GM23248 (cell line): ENCODE measurements at regions not wholly inside any gene's neighbourhood (a gene's known extent, or its start where the extent isn't known, plus 50 kb on each side); places are given as distances from the start of the nearest gene placed in this dataset.

Experiments used
- DNase-seq: peaks from one replicate; pipeline ENCODE4 v3.0.0-alpha.2; 2015
- H2AFZ ChIP-seq: fragments of 200-600 bp; sonication (generic); 2 replicates; pipeline ENCODE4 v1.6.1; 2016; ENCODE audit warnings: antibody characterized with exemption
- H3F3A ChIP-seq: fragments of 200-600 bp; sonication (generic); 2 replicates; pipeline ENCODE4 v1.6.1; 2016; ENCODE audit warnings: mild to moderate bottlenecking, antibody characterized with exemption, mixed run types; ENCODE audit not compliant: insufficient read depth
- H3K27ac ChIP-seq: fragments of 200-600 bp; sonication (generic); 2 replicates; pipeline ENCODE4 v1.5.1; 2016; ENCODE audit warnings: mild to moderate bottlenecking
- H3K27me3 ChIP-seq: fragments of 200-600 bp; sonication (generic); replicated peaks from 2 replicates; pipeline ENCODE4 v1.6.1; 2016; ENCODE audit warnings: mild to moderate bottlenecking; ENCODE audit not compliant: insufficient read depth
- H3K36me3 ChIP-seq: fragments of 200-600 bp; sonication (generic); 2 replicates; pipeline ENCODE4 v1.6.1; 2016; ENCODE audit warnings: low read depth, mild to moderate bottlenecking
- H3K4me1 ChIP-seq: fragments of 200-600 bp; sonication (generic); 2 replicates; pipeline ENCODE4 v1.6.1; 2016; ENCODE audit warnings: mild to moderate bottlenecking; ENCODE audit not compliant: insufficient read depth
- H3K4me2 ChIP-seq: fragments of 200-600 bp; sonication (generic); one replicate; pipeline ENCODE4 v1.6.1; 2016; ENCODE audit warnings: mild to moderate bottlenecking; ENCODE audit not compliant: unreplicated experiment
- H3K4me3 ChIP-seq: fragments of 200-600 bp; sonication (generic); 2 replicates; pipeline ENCODE4 v1.5.1; 2016; ENCODE audit warnings: mild to moderate bottlenecking
- H3K79me2 ChIP-seq: fragments of 200-600 bp; sonication (generic); 2 replicates; pipeline ENCODE4 v1.6.1; 2016; ENCODE audit warnings: mild to moderate bottlenecking; ENCODE audit not compliant: insufficient read depth
- H3K9ac ChIP-seq: fragments of 200-600 bp; sonication (generic); 2 replicates; pipeline ENCODE4 v1.6.1; 2016; ENCODE audit warnings: mild to moderate bottlenecking
- H3K9me2 ChIP-seq: fragments of 200-600 bp; sonication (generic); 2 replicates; pipeline ENCODE4 v1.6.1; 2016; ENCODE audit warnings: mixed run types, mild to moderate bottlenecking, moderate library complexity; ENCODE audit not compliant: insufficient read depth
- H3K9me3 ChIP-seq: fragments of 200-600 bp; sonication (generic); one replicate; pipeline ENCODE4 v1.6.1; 2017; ENCODE audit warnings: low read depth
- H4K20me1 ChIP-seq: fragments of 200-600 bp; sonication (generic); 2 replicates; pipeline ENCODE4 v1.6.0; 2016; ENCODE audit not compliant: insufficient read depth
- EZH2 ChIP-seq: fragments of 200-600 bp; sonication (generic); IDR thresholded peaks from 2 replicates; pipeline ENCODE4 v1.6.1; 2018; ENCODE audit warnings: antibody characterized with exemption, mild to moderate bottlenecking; ENCODE audit not compliant: insufficient read depth, poor library complexity, severe bottlenecking
- EZH2phosphoT487 ChIP-seq: fragments of 200-600 bp; sonication (generic); IDR thresholded peaks from 2 replicates; pipeline ENCODE4 v1.6.1; 2018; ENCODE audit warnings: antibody characterized with exemption, moderate library complexity, mild to moderate bottlenecking, low read depth; ENCODE audit not compliant: insufficient read depth
- WGBS, 2 experiments: methylation state at CpG; one replicate each; pipeline ENCODE4 v1.1.6; 2015 to 2017; ENCODE audit warnings: low lambda C conversion rate in 2 of 2, low coverage in 1 of 2; ENCODE audit errors: missing lambda C conversion rate in 2 of 2; 5-methylcytosine and 5-hydroxymethylcytosine counted together
- in situ Hi-C: fragments of 300-500 bp; cut with MboI; formaldehyde crosslinking; loops from 2 replicates; pipeline ENCODE4 v1.15.0; 2020

DNA sequence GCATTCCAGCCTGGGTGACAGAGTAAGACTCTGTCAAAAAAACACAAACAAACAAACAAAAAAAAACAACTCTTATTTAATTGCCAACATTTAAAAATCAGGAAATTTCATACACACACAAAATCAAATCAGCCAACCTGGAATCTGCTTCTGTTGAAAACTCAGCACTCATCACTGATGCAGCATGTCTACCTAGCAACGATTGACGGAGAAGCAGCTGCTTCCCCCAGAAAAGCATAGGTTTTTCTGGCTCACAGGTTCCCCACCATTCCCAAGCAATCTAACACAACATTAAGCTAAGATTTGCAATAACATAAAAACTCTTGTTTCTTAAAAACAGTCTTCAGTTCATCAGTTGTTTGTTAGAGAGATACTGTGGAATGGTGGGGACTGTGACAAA, 143.6 kb downstream of the DHX15 start:
- WGBS, 2 experiments: 64 to 66% methylated on average over 2 of the region's 2 CpGs
- no peaks in the 10 kb centered on the region for H3K79me2 ChIP-seq
- H3F3A ChIP-seq: no peaks in the 10 kb centered on the region
- no peak overlapping the region for H3K4me3 ChIP-seq
- in situ Hi-C loops: no loop called here
- no peak for TF ChIP-seq EZH2
- TF ChIP-seq EZH2phosphoT487: no peak
- H3K9me3 ChIP-seq: no peaks in the 10 kb centered on the region
- no peak overlapping the region for H3K4me2 ChIP-seq
- no peaks in the 10 kb centered on the region for H3K27me3 ChIP-seq
- no peak overlapping the region for H3K9ac ChIP-seq
- no peaks in the 10 kb centered on the region for H3K9me2 ChIP-seq
- no peaks in the 10 kb centered on the region for H3K4me1 ChIP-seq
- H3K27ac ChIP-seq: no peak overlapping the region
- H2AFZ ChIP-seq: no peak overlapping the region
- H3K36me3 ChIP-seq: no peaks in the 10 kb centered on the region
- DNase-seq: no peak
- no peaks in the 10 kb centered on the region for H4K20me1 ChIP-seq

DNA sequence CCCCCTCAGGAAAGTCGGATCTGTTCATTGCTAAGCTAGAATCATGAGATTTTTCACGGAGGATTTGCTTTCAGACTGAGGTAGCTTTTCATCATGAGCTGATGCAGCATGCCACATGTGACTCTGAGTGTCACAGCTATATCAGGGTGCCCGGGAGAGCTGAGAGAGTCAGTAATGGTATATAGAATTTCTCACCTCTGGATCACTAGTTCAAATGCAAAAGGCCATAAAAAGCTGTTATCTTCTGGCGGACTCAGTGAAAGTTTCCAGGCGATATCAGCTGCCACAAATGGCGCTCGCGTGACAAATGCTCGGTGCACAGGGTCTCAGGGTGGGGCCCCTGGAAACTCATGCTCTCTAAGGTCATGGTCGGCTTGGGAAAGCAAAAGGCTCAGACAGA, 150.1 kb downstream of the DHX15 start:
- in situ Hi-C loops: no loop called here
- Histone ChIP-seq H3K4me3 (no peak overlapping the region), H3K4me1 (no peaks in the 10 kb centered on the region), H3K4me2 (no peak overlapping the region), H3K9me2 (no peaks in the 10 kb centered on the region), H3K9me3 (no peaks in the 10 kb centered on the region), H3K9ac (no peak overlapping the region), H2AFZ (no peak overlapping the region), H3K27me3 (peaks cover 26% of the 10 kb centered on the region; the same call in 1 of the 2 replicates), H3F3A (no peaks in the 10 kb centered on the region), H4K20me1 (no peaks in the 10 kb centered on the region), H3K79me2 (no peaks in the 10 kb centered on the region), H3K27ac (no peak overlapping the region), H3K36me3 (no peaks in the 10 kb centered on the region)
- TF ChIP-seq EZH2phosphoT487 (no peak), EZH2 (no peak)
- 53 to 56% methylated on average over 10 of the region's 10 CpGs for WGBS, 2 experiments
- DNase-seq: no peak

DNA sequence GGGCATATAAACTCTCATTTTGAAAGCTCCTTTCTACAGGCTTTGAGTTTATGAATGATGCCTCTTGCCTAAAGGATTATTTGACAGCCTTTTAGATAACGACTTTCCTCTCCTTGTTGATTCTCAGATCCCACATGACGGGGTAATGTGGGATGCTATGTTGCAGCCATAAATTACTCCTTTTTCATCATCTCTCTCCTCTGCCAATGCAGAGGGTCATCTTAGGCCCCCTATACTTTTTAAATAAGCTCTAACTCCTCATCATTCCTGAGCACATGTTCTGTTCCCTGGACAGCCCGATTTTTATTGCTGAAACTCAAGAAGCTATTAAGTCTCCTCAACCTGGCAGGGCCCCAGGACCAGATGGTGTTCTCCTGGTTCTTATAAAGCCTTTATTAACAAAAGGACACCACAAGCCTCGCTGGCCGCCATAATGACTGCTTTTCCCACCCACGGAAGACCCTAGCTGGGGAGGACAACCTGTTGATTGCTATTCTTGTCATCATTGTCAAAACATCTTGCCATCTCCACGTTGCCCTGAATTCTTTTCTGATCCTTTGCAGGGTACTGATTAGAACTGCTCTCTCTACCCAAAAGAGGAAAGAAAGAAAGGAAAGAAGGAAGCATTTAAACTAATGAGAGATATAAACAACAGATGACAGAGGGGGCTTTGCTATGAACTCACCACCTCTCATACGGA, 150.7 kb downstream of the DHX15 start:
- Histone ChIP-seq H3K4me2 (no peak overlapping the region), H3K36me3 (no peaks in the 10 kb centered on the region), H4K20me1 (no peaks in the 10 kb centered on the region), H2AFZ (no peak overlapping the region), H3K4me1 (no peaks in the 10 kb centered on the region), H3K9ac (no peak overlapping the region), H3K27me3 (peaks cover 26% of the 10 kb centered on the region; the same call in 1 of the 2 replicates), H3K27ac (no peak overlapping the region), H3K79me2 (no peaks in the 10 kb centered on the region), H3F3A (no peaks in the 10 kb centered on the region), H3K4me3 (no peak overlapping the region), H3K9me3 (no peaks in the 10 kb centered on the region), H3K9me2 (no peaks in the 10 kb centered on the region)
- DNase-seq: no peak
- 16% methylated on average over 8 of the region's 8 CpGs for WGBS, 2 experiments
- no peak for TF ChIP-seq EZH2
- TF ChIP-seq EZH2phosphoT487: no peak
- in situ Hi-C loops: no loop called here

DNA sequence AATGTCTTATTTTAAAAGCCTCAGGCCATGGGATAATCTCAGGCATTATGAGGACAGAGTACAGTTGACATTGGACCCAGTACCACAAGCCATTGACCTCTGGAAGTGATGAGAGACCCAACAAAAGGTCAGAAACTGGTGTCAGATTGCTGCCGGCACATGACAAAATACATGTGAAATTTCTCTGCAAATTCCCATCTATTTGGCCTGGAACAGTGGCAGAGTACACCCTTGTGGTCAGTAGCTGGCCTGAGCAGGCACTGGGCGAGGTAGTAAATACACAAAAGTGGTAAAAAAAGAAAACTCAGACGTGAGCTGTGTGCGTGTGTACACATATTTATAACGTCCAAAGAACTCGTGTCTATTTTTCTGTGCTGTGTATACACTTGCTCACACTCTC, 155.5 kb downstream of the DHX15 start:
- 26 to 27% methylated on average over 6 of the region's 6 CpGs for WGBS, 2 experiments
- H3K4me1 ChIP-seq: no peaks in the 10 kb centered on the region
- in situ Hi-C loops: no loop called here
- no peak overlapping the region for H3K4me3 ChIP-seq
- TF ChIP-seq EZH2 (no peak), EZH2phosphoT487 (no peak)
- H3K27me3 ChIP-seq: peaks cover 21% of the 10 kb centered on the region; the same call in 1 of the 2 replicates
- no peaks in the 10 kb centered on the region for H3K36me3 ChIP-seq
- no peak overlapping the region for H2AFZ ChIP-seq
- H3K9ac ChIP-seq: no peak overlapping the region
- no peaks in the 10 kb centered on the region for H3K9me3 ChIP-seq
- no peak for DNase-seq
- no peaks in the 10 kb centered on the region for H3F3A ChIP-seq
- no peaks in the 10 kb centered on the region for H3K79me2 ChIP-seq
- H4K20me1 ChIP-seq: no peaks in the 10 kb centered on the region
- no peaks in the 10 kb centered on the region for H3K9me2 ChIP-seq
- H3K4me2 ChIP-seq: no peak overlapping the region
- no peak overlapping the region for H3K27ac ChIP-seq
